ENCODE measurements at regions not wholly inside any gene's neighbourhood (a gene's known extent, or its start where the extent isn't known, plus 50 kb on each side); places are given as distances from the start of the nearest gene placed in this dataset.
"Not testable (repeated sequence)": the region's sequence is repeated elsewhere in the genome, so short reads cannot be mapped to it uniquely, and the experiment has no call there.

GRCh38 chr7:57198801-57199200, 66.6 kb upstream of the ZNF479 start:
- no peak for DNase-seq (ENCODE audit: low read depth, low spot score)
- in situ Hi-C loops (cut with HindIII; ENCODE audit: low sequenced_read_pairs), result no loop called here
- H3K4me3 ChIP-seq (ENCODE audit: low read depth, low read length), result no peak overlapping the region
- TF ChIP-seq CTCF (IDR thresholded peaks at IDR 0.05; ENCODE audit: low read depth, low read length), result no peak

GRCh38 chr7:57199252-57199651, 67.0 kb upstream of the ZNF479 start:
- no peak for DNase-seq (ENCODE audit: low read depth, low spot score)
- no peak overlapping the region for H3K4me3 ChIP-seq (ENCODE audit: low read depth, low read length)
- in situ Hi-C loops (cut with HindIII; ENCODE audit: low sequenced_read_pairs), result no loop called here
- no peak for TF ChIP-seq CTCF (IDR thresholded peaks at IDR 0.05; ENCODE audit: low read depth, low read length)

- no peak for DNase-seq (ENCODE audit: low read depth, low spot score)
- no peak overlapping the region for H3K4me3 ChIP-seq (ENCODE audit: low read depth, low read length)
- in situ Hi-C loops (cut with HindIII; ENCODE audit: low sequenced_read_pairs), result no loop called here
- no peak for TF ChIP-seq CTCF (IDR thresholded peaks at IDR 0.05; ENCODE audit: low read depth, low read length)
Observed at GRCh38 chr7:57201021-57201894, 69.0 kb upstream of the ZNF479 start.

GRCh38 chr7:57201895-57202210, 69.6 kb upstream of the ZNF479 start:
- DNase-seq (ENCODE audit: low read depth, low spot score), result no peak
- no peak for TF ChIP-seq CTCF (IDR thresholded peaks at IDR 0.05; ENCODE audit: low read depth, low read length)
- no peak overlapping the region for H3K4me3 ChIP-seq (ENCODE audit: low read depth, low read length)
- in situ Hi-C loops (cut with HindIII; ENCODE audit: low sequenced_read_pairs), result no loop called here

- TF ChIP-seq CTCF (IDR thresholded peaks at IDR 0.05; ENCODE audit: low read depth, low read length), result no peak
- in situ Hi-C loops (cut with HindIII; ENCODE audit: low sequenced_read_pairs), result no loop called here
- H3K4me3 ChIP-seq (ENCODE audit: low read depth, low read length), result no peak overlapping the region
- DNase-seq (ENCODE audit: low read depth, low spot score), result no peak
Observed at GRCh38 chr7:57202274-57202673, 70.0 kb upstream of the ZNF479 start.

- no peak for TF ChIP-seq CTCF (IDR thresholded peaks at IDR 0.05; ENCODE audit: low read depth, low read length)
- in situ Hi-C loops (cut with HindIII; ENCODE audit: low sequenced_read_pairs), result no loop called here
- DNase-seq (ENCODE audit: low read depth, low spot score), result no peak
- H3K4me3 ChIP-seq (ENCODE audit: low read depth, low read length), result no peak overlapping the region
Observed at GRCh38 chr7:57203161-57203791, 71.0 kb upstream of the ZNF479 start.

GRCh38 chr7:57203858-57204257, 71.6 kb upstream of the ZNF479 start:
- H3K4me3 ChIP-seq (ENCODE audit: low read depth, low read length); DNase-seq (ENCODE audit: low read depth, low spot score); in situ Hi-C loops (cut with HindIII; ENCODE audit: low sequenced_read_pairs): not testable (repeated sequence)

Measured in astrocyte of the spinal cord (primary cell).